Astrocyte (in vitro differentiated cells and primary cell): ENCODE measurements at regions not wholly inside any gene's neighbourhood (a gene's known extent, or its start where the extent isn't known, plus 50 kb on each side); places are given as distances from the start of the nearest gene placed in this dataset.
"Not testable (repeated sequence)": the region's sequence is repeated elsewhere in the genome, so short reads cannot be mapped to it uniquely, and the experiment has no call there.

Experiments used
- DNase-seq: peaks from one replicate; pipeline ENCODE4 v3.0.0-alpha.2; 2010; ENCODE audit warnings: low read depth
- FAIRE-seq: peaks from 2 replicates; lab custom pipeline; 2011; peaks lifted over from hg19 to GRCh38; lab: Jason Lieb, UNC
- H2AFZ ChIP-seq: 2 replicates; pipeline ENCODE4 v1.6.0; 2012; ENCODE audit warnings: low read depth, low read length, inconsistent platforms
- H3K27ac ChIP-seq: 2 replicates; pipeline ENCODE4 v1.5.1; 2011; ENCODE audit warnings: low read depth, low read length, inconsistent platforms
- H3K27me3 ChIP-seq: 2 replicates; pipeline ENCODE4 v1.6.0; 2011; ENCODE audit warnings: low read length, inconsistent platforms; ENCODE audit not compliant: insufficient read depth
- H3K36me3 ChIP-seq: 2 replicates; pipeline ENCODE4 v1.5.1; 2011; ENCODE audit warnings: low read length, inconsistent platforms; ENCODE audit not compliant: insufficient read depth
- H3K4me1 ChIP-seq: 2 replicates; pipeline ENCODE4 v1.5.1; 2011; ENCODE audit warnings: low read length, inconsistent platforms; ENCODE audit not compliant: insufficient read depth
- H3K4me2 ChIP-seq: 2 replicates; pipeline ENCODE4 v1.6.0; 2012; ENCODE audit warnings: low read length, inconsistent platforms
- H3K4me3 ChIP-seq: 2 replicates; pipeline ENCODE4 v1.5.1; 2011; ENCODE audit warnings: low read depth, mild to moderate bottlenecking, low read length, inconsistent platforms; ENCODE audit not compliant: insufficient read depth
- H3K79me2 ChIP-seq: 2 replicates; pipeline ENCODE4 v1.6.0; 2012; ENCODE audit warnings: mild to moderate bottlenecking, low read length, inconsistent platforms; ENCODE audit not compliant: insufficient read depth
- H3K9ac ChIP-seq: 2 replicates; pipeline ENCODE4 v1.6.0; 2012; ENCODE audit warnings: mild to moderate bottlenecking, low read length, inconsistent platforms
- H3K9me3 ChIP-seq: 2 replicates; pipeline ENCODE4 v1.5.1; 2012; ENCODE audit warnings: low read depth, mild to moderate bottlenecking, low read length, inconsistent platforms; ENCODE audit not compliant: insufficient read depth
- H4K20me1 ChIP-seq: 2 replicates; pipeline ENCODE4 v1.6.0; 2012; ENCODE audit warnings: low read length, inconsistent platforms; ENCODE audit not compliant: insufficient read depth
- H3K27ac Mint-ChIP-seq: one replicate; pipeline ENCODE4 v1.8.0; 2021; ENCODE audit warnings: mild to moderate bottlenecking, mixed read lengths; ENCODE audit not compliant: unreplicated experiment
- H3K27me3 Mint-ChIP-seq: one replicate; pipeline ENCODE4 v1.8.0; 2021; ENCODE audit warnings: low read depth, mixed read lengths; ENCODE audit not compliant: unreplicated experiment
- H3K36me3 Mint-ChIP-seq: one replicate; pipeline ENCODE4 v1.8.0; 2021; ENCODE audit warnings: low read depth, mixed read lengths; ENCODE audit not compliant: unreplicated experiment
- H3K4me1 Mint-ChIP-seq: one replicate; pipeline ENCODE4 v1.8.0; 2021; ENCODE audit warnings: low read depth, mixed read lengths; ENCODE audit not compliant: unreplicated experiment
- H3K4me3 Mint-ChIP-seq: one replicate; pipeline ENCODE4 v1.8.0; 2021; ENCODE audit warnings: mild to moderate bottlenecking, moderate library complexity, mixed read lengths; ENCODE audit not compliant: unreplicated experiment
- H3K9me3 Mint-ChIP-seq: one replicate; pipeline ENCODE4 v1.8.0; 2021; ENCODE audit warnings: mild to moderate bottlenecking, mixed read lengths; ENCODE audit not compliant: unreplicated experiment
- EZH2 ChIP-seq: IDR thresholded peaks from 2 replicates; pipeline ENCODE4 v1.6.1; 2012; ENCODE audit warnings: mild to moderate bottlenecking, low read length, inconsistent platforms; ENCODE audit not compliant: insufficient read depth
- TF ChIP-seq, protein P1 (sequence below): IDR thresholded peaks from 2 replicates; pipeline ENCODE4 v1.5.1; 2011; ENCODE audit warnings: low read depth, mild to moderate bottlenecking, inconsistent platforms, low read length, moderate library complexity; ENCODE audit not compliant: insufficient read depth

DNA sequence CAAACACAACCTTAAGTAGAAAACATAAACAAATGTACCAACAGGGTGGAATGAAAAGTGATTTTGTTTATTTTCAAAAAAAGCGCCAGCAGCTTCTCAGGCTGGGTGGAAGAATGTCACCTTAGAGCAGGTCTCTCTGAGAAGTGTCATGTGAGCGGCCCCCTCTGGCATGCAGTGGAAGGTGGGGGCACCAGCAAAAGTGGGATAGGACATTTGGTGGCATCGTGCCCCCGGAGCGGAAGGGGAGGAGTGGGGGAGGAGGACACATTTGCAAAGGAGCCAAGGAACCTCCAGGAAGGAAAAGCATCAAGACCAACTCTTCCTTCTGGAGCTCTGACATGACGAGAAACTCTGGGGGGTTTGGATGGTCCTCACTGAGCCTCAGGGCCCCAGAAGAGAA lies 635.3 kb downstream of the UQCRFS1 start:
- no peak overlapping the region for H3K27ac Mint-ChIP-seq
- Histone ChIP-seq H3K4me1 (no peaks in the 10 kb centered on the region), H3K9ac (no peak overlapping the region), H4K20me1 (no peaks in the 10 kb centered on the region), H3K9me3 (peaks cover 6% of the 10 kb centered on the region), H3K79me2 (no peaks in the 10 kb centered on the region), H3K4me2 (no peak overlapping the region), H3K27me3 (no peaks in the 10 kb centered on the region), H3K36me3 (no peaks in the 10 kb centered on the region), H3K27ac (no peak overlapping the region), H2AFZ (no peak overlapping the region), H3K4me3 (no peak overlapping the region)
- DNase-seq (no peak), FAIRE-seq (no peak)
- H3K4me1 Mint-ChIP-seq: no peaks in the 10 kb centered on the region
- no peak overlapping the region for H3K4me3 Mint-ChIP-seq
- H3K36me3 Mint-ChIP-seq: peaks cover 1% of the 10 kb centered on the region
- TF ChIP-seq EZH2: no peak
- TF ChIP-seq, protein P1, sequence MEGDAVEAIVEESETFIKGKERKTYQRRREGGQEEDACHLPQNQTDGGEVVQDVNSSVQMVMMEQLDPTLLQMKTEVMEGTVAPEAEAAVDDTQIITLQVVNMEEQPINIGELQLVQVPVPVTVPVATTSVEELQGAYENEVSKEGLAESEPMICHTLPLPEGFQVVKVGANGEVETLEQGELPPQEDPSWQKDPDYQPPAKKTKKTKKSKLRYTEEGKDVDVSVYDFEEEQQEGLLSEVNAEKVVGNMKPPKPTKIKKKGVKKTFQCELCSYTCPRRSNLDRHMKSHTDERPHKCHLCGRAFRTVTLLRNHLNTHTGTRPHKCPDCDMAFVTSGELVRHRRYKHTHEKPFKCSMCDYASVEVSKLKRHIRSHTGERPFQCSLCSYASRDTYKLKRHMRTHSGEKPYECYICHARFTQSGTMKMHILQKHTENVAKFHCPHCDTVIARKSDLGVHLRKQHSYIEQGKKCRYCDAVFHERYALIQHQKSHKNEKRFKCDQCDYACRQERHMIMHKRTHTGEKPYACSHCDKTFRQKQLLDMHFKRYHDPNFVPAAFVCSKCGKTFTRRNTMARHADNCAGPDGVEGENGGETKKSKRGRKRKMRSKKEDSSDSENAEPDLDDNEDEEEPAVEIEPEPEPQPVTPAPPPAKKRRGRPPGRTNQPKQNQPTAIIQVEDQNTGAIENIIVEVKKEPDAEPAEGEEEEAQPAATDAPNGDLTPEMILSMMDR: no peak
- peaks cover 12% of the 10 kb centered on the region for H3K27me3 Mint-ChIP-seq
- H3K9me3 Mint-ChIP-seq: no peaks in the 10 kb centered on the region

DNA sequence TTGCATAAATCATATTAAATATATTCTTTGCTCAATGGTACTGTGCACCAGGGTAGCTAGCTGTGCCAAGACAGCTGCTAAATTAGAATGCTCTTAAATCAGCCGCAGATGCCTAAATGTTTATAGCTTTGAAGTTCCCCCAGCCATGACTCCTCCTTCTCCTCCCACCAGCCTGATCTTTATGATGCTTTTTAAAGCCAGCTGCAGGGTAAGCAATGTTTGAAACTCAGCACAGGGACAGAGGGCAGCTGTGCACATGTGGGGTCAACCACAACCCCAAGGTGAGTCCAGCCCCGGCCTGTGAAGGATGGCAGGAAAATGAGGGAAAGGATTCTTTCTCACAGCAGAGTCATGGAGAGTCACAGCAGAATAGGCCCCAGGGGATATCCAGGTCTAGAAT lies 635.7 kb downstream of the UQCRFS1 start:
- Mint-ChIP-seq H3K27ac (no peak overlapping the region), H3K4me1 (no peaks in the 10 kb centered on the region), H3K9me3 (no peaks in the 10 kb centered on the region), H3K36me3 (peaks cover 1% of the 10 kb centered on the region), H3K4me3 (no peak overlapping the region), H3K27me3 (peaks cover 12% of the 10 kb centered on the region)
- H3K9me3 ChIP-seq: peaks cover 6% of the 10 kb centered on the region
- no peaks in the 10 kb centered on the region for H4K20me1 ChIP-seq
- H3K4me2 ChIP-seq: no peak overlapping the region
- H3K36me3 ChIP-seq: no peaks in the 10 kb centered on the region
- no peak overlapping the region for H3K27ac ChIP-seq
- no peak overlapping the region for H2AFZ ChIP-seq
- TF ChIP-seq, protein P1: no peak
- no peak for TF ChIP-seq EZH2
- FAIRE-seq: no peak
- DNase-seq: no peak
- no peaks in the 10 kb centered on the region for H3K79me2 ChIP-seq
- H3K4me3 ChIP-seq: no peak overlapping the region
- no peaks in the 10 kb centered on the region for H3K4me1 ChIP-seq
- no peak overlapping the region for H3K9ac ChIP-seq
- H3K27me3 ChIP-seq: no peaks in the 10 kb centered on the region

DNA sequence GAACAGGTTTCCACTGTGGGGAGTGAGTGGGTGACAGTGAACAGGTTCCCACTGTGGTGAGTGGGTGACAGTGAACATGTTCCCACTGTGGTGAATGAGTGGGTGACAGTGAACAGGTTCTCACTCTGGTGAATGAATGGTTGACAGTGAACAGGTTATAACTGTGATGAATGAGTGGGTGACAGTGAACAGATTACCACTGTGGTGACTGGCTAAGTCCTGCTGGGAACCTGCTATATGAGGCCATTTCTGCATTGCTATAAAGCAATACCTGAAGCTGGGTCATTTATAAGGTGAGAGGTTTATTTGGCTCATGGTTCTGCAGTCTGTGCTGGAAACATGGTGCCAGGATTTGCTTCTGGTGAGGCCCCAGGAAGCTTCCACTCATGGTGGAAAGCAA lies 637.1 kb downstream of the UQCRFS1 start:
- Histone ChIP-seq H4K20me1 (no peaks in the 10 kb centered on the region), H3K4me1 (no peaks in the 10 kb centered on the region), H3K4me2 (no peak overlapping the region), H3K9me3 (peaks cover 6% of the 10 kb centered on the region), H2AFZ (no peak overlapping the region), H3K27ac (no peak overlapping the region), H3K36me3 (no peaks in the 10 kb centered on the region), H3K4me3 (no peak overlapping the region), H3K27me3 (no peaks in the 10 kb centered on the region), H3K9ac (no peak overlapping the region), H3K79me2 (no peaks in the 10 kb centered on the region)
- no peaks in the 10 kb centered on the region for H3K9me3 Mint-ChIP-seq
- TF ChIP-seq, protein P1: no peak
- no peak for TF ChIP-seq EZH2
- peaks cover 1% of the 10 kb centered on the region for H3K36me3 Mint-ChIP-seq
- no peak overlapping the region for H3K4me3 Mint-ChIP-seq
- no peak overlapping the region for H3K27ac Mint-ChIP-seq
- no peak for DNase-seq
- no peak for FAIRE-seq
- H3K27me3 Mint-ChIP-seq: peaks cover 12% of the 10 kb centered on the region
- H3K4me1 Mint-ChIP-seq: no peaks in the 10 kb centered on the region

DNA sequence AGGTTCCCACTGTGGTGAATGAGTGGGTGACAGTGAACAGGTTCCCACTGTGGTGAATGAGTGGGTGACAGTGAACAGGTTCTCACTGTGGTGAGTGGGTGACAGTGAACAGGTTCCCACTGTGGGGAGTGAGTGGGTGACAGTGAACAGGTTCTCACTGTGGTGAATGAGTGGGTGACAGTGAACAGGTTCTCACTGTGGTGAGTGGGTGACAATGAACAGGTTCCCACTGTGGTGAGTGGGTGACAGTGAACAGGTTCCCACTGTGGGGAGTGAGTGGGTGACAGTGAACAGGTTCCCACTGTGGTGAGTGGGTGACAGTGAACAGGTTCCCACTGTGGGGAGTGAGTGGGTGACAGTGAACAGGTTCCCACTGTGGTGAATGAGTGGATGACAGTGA lies 637.6 kb downstream of the UQCRFS1 start:
- not testable (repeated sequence) for H3K4me2 ChIP-seq, H4K20me1 ChIP-seq, H3K9me3 ChIP-seq, H3K27ac Mint-ChIP-seq, H3K36me3 ChIP-seq, H3K4me3 ChIP-seq, H3K4me3 Mint-ChIP-seq, H3K4me1 Mint-ChIP-seq, H3K36me3 Mint-ChIP-seq, H2AFZ ChIP-seq, DNase-seq, H3K79me2 ChIP-seq, H3K27ac ChIP-seq, H3K27me3 ChIP-seq, H3K4me1 ChIP-seq, H3K9me3 Mint-ChIP-seq, FAIRE-seq, H3K9ac ChIP-seq
- peaks cover 11% of the 10 kb centered on the region for H3K27me3 Mint-ChIP-seq
